SK-N-SH (cell line): ENCODE measurements at regions not wholly inside any gene's neighbourhood (a gene's known extent, or its start where the extent isn't known, plus 50 kb on each side); places are given as distances from the start of the nearest gene placed in this dataset.

Source experiments
- CTCF ChIA-PET: fragments of 300-600, 350-600 bp; formaldehyde crosslinking; extraction: SDS; loops from one replicate; lab custom pipeline; 2021; lab: Yijun Ruan, JAX
- POLR2A ChIA-PET: fragments of 350-600 bp; sonication (Branson Sonifier 250); formaldehyde crosslinking; extraction: SDS; loops from one replicate; lab custom pipeline; 2020; ENCODE audit warnings: antibody characterized with exemption, inconsistent platforms; lab: Yijun Ruan, JAX
- DNase-seq: peaks from one replicate; pipeline ENCODE4 v3.0.0; 2012
- H2AFZ ChIP-seq: fragments of 200-600 bp; sonication (generic); 2 replicates; pipeline ENCODE4 v1.8.1; 2016; ENCODE audit warnings: antibody characterized with exemption, mild to moderate bottlenecking, low read depth
- H3F3A ChIP-seq: fragments of 200-600 bp; sonication (generic); replicated peaks from 2 replicates; pipeline ENCODE3; 2016; ENCODE audit warnings: antibody characterized with exemption, mild to moderate bottlenecking; ENCODE audit not compliant: insufficient read depth
- H3K27ac ChIP-seq, 2 experiments: fragments of 200-500 bp in 1 of 2; fragments of 200-600 bp in 1 of 2; sonication (Bioruptor generic) in 1 of 2; sonication (generic), shearing (Covaris generic) in 1 of 2; 2 replicates each; pipeline versions ENCODE4 v1.5.1 to v1.6.1; 2014 to 2016; ENCODE audit warnings: low read depth in 2 of 2, inconsistent platforms in 1 of 2, low read length in 1 of 2, mild to moderate bottlenecking in 1 of 2, mixed read lengths in 1 of 2
- H3K27me3 ChIP-seq: fragments of 200-600 bp; sonication (generic), shearing (Covaris generic); 2 replicates; pipeline ENCODE4 v1.6.1; 2016; ENCODE audit warnings: mixed run types; ENCODE audit not compliant: insufficient read depth
- H3K36me3 ChIP-seq, 2 experiments: fragments of 200-500 bp in 1 of 2; fragments of 200-600 bp in 1 of 2; sonication (Bioruptor generic) in 1 of 2; sonication (generic) in 1 of 2; replicated peaks in 1 of 2; 2 replicates each; pipeline versions ENCODE3 to v1.5.1; 2014 to 2016; ENCODE audit warnings: low read length in 1 of 2, mild to moderate bottlenecking in 1 of 2; ENCODE audit not compliant: insufficient read depth in 2 of 2, control insufficient read depth in 1 of 2
- H3K4me1 ChIP-seq, 2 experiments: fragments of 200-500 bp in 1 of 2; fragments of 200-600 bp in 1 of 2; sonication (Bioruptor generic) in 1 of 2; sonication (generic), shearing (Covaris generic) in 1 of 2; 2 replicates each; pipeline versions ENCODE4 v1.5.1 to v1.6.1; 2014 to 2016; ENCODE audit warnings: low read depth in 1 of 2, low read length in 1 of 2, mixed run types in 1 of 2; ENCODE audit not compliant: insufficient read depth in 2 of 2, control insufficient read depth in 1 of 2
- H3K4me2 ChIP-seq: fragments of 200-600 bp; sonication (generic), shearing (Covaris generic); 2 replicates; pipeline ENCODE4 v1.6.1; 2017; ENCODE audit warnings: mixed run types
- H3K4me3 ChIP-seq, 2 experiments: fragments of 200-500 bp in 1 of 2; fragments of 200-600 bp in 1 of 2; sonication (Bioruptor generic) in 1 of 2; sonication (generic), shearing (Covaris generic) in 1 of 2; 2 replicates each; pipeline versions ENCODE4 v1.5.1 to v1.8.1; 2014 to 2016; ENCODE audit warnings: low read depth in 2 of 2, inconsistent platforms in 1 of 2, low read length in 1 of 2, mild to moderate bottlenecking in 1 of 2, mixed read lengths in 1 of 2, moderate library complexity in 1 of 2
- H3K79me2 ChIP-seq: fragments of 200-600 bp; sonication (generic); 2 replicates; pipeline ENCODE4 v1.8.1; 2017; ENCODE audit warnings: mild to moderate bottlenecking; ENCODE audit not compliant: insufficient read depth
- H3K9ac ChIP-seq: fragments of 200-600 bp; sonication (generic); 2 replicates; pipeline ENCODE4 v1.6.1; 2017; ENCODE audit warnings: mixed run types
- H3K9me2 ChIP-seq: fragments of 200-600 bp; sonication (generic); 2 replicates; pipeline ENCODE4 v1.6.1; 2017; ENCODE audit warnings: mixed run types
- H3K9me3 ChIP-seq: fragments of 200-600 bp; sonication (generic); 2 replicates; pipeline ENCODE4 v1.6.1; 2017; ENCODE audit warnings: mixed run types, mild to moderate bottlenecking, moderate library complexity
- H4K20me1 ChIP-seq: fragments of 200-600 bp; sonication (generic); 2 replicates; pipeline ENCODE4 v1.6.1; 2017; ENCODE audit warnings: mild to moderate bottlenecking, mixed run types; ENCODE audit not compliant: insufficient read depth
- CHD2 ChIP-seq: fragments of 150-350 bp; IDR thresholded peaks from 2 replicates; pipeline ENCODE4 v1.6.1; 2018; ENCODE audit warnings: low read length; ENCODE audit not compliant: partially characterized antibody
- ELF1 ChIP-seq: IDR thresholded peaks from 2 replicates; pipeline ENCODE4 v1.4.0; 2012
- EZH2phosphoT487 ChIP-seq: fragments of 200-600 bp; sonication (generic); IDR thresholded peaks from 2 replicates; pipeline ENCODE4 v1.6.1; 2017; ENCODE audit warnings: low read depth, mixed run types, mild to moderate bottlenecking, antibody characterized with exemption, moderate library complexity, borderline replicate concordance
- FOSL2 ChIP-seq: IDR thresholded peaks from 2 replicates; pipeline ENCODE4 v1.4.0; 2012; ENCODE audit warnings: low read depth, mild to moderate bottlenecking, moderate library complexity, borderline replicate concordance
- FOXJ3 ChIP-seq: sonication (generic); formaldehyde crosslinking; IDR thresholded peaks from 2 replicates; pipeline ENCODE4 v1.5.1; 2020; ENCODE audit warnings: mild to moderate bottlenecking, missing genetic modification reagents
- IRF3 ChIP-seq: fragments of 150-350 bp; IDR thresholded peaks from 2 replicates; pipeline ENCODE4 v1.6.1; 2016; ENCODE audit warnings: mild to moderate bottlenecking, low read depth, low read length
- MEF2A ChIP-seq: IDR thresholded peaks from 2 replicates; pipeline ENCODE4 v1.4.0; 2012; ENCODE audit warnings: low read depth, borderline replicate concordance
- NRF1 ChIP-seq: IDR thresholded peaks from 2 replicates; pipeline ENCODE4 v1.6.1; 2012; ENCODE audit warnings: low read depth, mild to moderate bottlenecking, low read length
- RAD21 ChIP-seq: IDR thresholded peaks from 2 replicates; pipeline ENCODE4 v1.6.1; 2012; ENCODE audit warnings: mild to moderate bottlenecking, low read length
- REST ChIP-seq: IDR thresholded peaks from 2 replicates; pipeline ENCODE4 v1.6.1; 2012; ENCODE audit warnings: mild to moderate bottlenecking, low read depth, low read length, moderate library complexity
- SMC3 ChIP-seq: IDR thresholded peaks from 2 replicates; pipeline ENCODE4 v1.6.1; 2012; ENCODE audit warnings: low read depth, low read length, improper control_type of control experiment
- ZBTB33 ChIP-seq: IDR thresholded peaks from 2 replicates; pipeline ENCODE4 v1.4.0; 2012; ENCODE audit warnings: low read depth, borderline replicate concordance

GRCh38 chr13:100980171-100980570 is 305.6 kb upstream of the TMTC4 start:
- H2AFZ ChIP-seq = no peak overlapping the region
- no peaks in the 10 kb centered on the region for H3K9me2 ChIP-seq
- CTCF ChIA-PET = no interaction called here
- no peaks in the 10 kb centered on the region for H4K20me1 ChIP-seq
- no peak overlapping the region for H3K9ac ChIP-seq
- H3K27me3 ChIP-seq = no peaks in the 10 kb centered on the region
- H3K36me3 ChIP-seq = no peaks in the 10 kb centered on the region
- no peak overlapping the region for H3K4me3 ChIP-seq
- no peak overlapping the region for H3K4me2 ChIP-seq
- no peaks in the 10 kb centered on the region for H3K9me3 ChIP-seq
- H3K27ac ChIP-seq = no peak overlapping the region
- no peak for TF ChIP-seq ELF1
- no peak for TF ChIP-seq IRF3
- TF ChIP-seq NRF1 = no peak
- no peak for TF ChIP-seq RAD21
- TF ChIP-seq ZBTB33 = no peak
- no peak for TF ChIP-seq FOSL2
- TF ChIP-seq REST = no peak
- TF ChIP-seq MEF2A = no peak
- no peak for TF ChIP-seq EZH2phosphoT487
- TF ChIP-seq SMC3 = no peak
- no peak for TF ChIP-seq FOXJ3 (CRISPR knock-in tag)
- no peak for TF ChIP-seq CHD2
- TF ChIP-seq, all 33 proteins: peak for 0
- H3F3A ChIP-seq = no peaks in the 10 kb centered on the region
- POLR2A ChIA-PET = no interaction called here
- no peak for DNase-seq
- H3K4me1 ChIP-seq = peaks cover 0 to 5% of the 10 kb centered on the region in 2 experiments; a peak in 2 of 4 replicates
- no peaks in the 10 kb centered on the region for H3K79me2 ChIP-seq
